ENCODE measurements at regions not wholly inside any gene's neighbourhood (a gene's known extent, or its start where the extent isn't known, plus 50 kb on each side); places are given as distances from the start of the nearest gene placed in this dataset.

- TF ChIP-seq CTCF (IDR thresholded peaks at IDR 0.05) = no peak
- no peak overlapping the region for H3K4me3 ChIP-seq
- ATAC-seq (no peak), DNase-seq (no peak)
- 48 to 95% (median 88%) methylated on average over 1 of the region's 1 CpG for WGBS, 3 donors
- H3K4me1 ChIP-seq = no peaks in the 10 kb centered on the region
- H3K9me3 ChIP-seq = no peaks in the 10 kb centered on the region
- intact Hi-C loops (cut with DNase I) = no loop called here
- no peak overlapping the region for H3K27ac ChIP-seq
- peaks cover 0 to 2% (median 0%) of the 10 kb centered on the region in 3 donors for H3K27me3 ChIP-seq (ENCODE audit: insufficient read depth in 3 of 3, low read length in 2 of 3)
- no peaks in the 10 kb centered on the region for H3K36me3 ChIP-seq (ENCODE audit: insufficient read depth in 1 of 2, low read depth in 1 of 2)
These were observed 140.9 kb upstream of the MOCS1 start for GRCh38 chr6:40075056-40075590.

GRCh38 chr6:40074306-40075055 is 140.2 kb upstream of the MOCS1 start:
- DNase-seq = no peak
- Histone ChIP-seq H3K27ac (no peak overlapping the region), H3K4me1 (no peaks in the 10 kb centered on the region), H3K9me3 (no peaks in the 10 kb centered on the region), H3K4me3 (no peak overlapping the region), H3K36me3 (ENCODE audit: insufficient read depth in 1 of 2, low read depth in 1 of 2) (no peaks in the 10 kb centered on the region), H3K27me3 (ENCODE audit: insufficient read depth in 3 of 3, low read length in 2 of 3) (peaks cover 0 to 2% (median 0%) of the 10 kb centered on the region in 3 donors)
- 78 to 85% (median 80%) methylated on average over 8 of the region's 8 CpGs for WGBS, 3 donors
- ATAC-seq = no peak
- intact Hi-C loops (cut with DNase I) = no loop called here
- no peak for TF ChIP-seq CTCF (IDR thresholded peaks at IDR 0.05)

GRCh38 chr6:40066372-40066771 is 132.1 kb upstream of the MOCS1 start:
- no peak overlapping the region for H3K4me3 ChIP-seq
- ATAC-seq = no peak
- no peaks in the 10 kb centered on the region for H3K36me3 ChIP-seq (ENCODE audit: insufficient read depth in 1 of 2, low read depth in 1 of 2)
- DNase-seq = no peak
- H3K4me1 ChIP-seq = no peaks in the 10 kb centered on the region
- no peaks in the 10 kb centered on the region for H3K9me3 ChIP-seq
- intact Hi-C loops (cut with DNase I) = no loop called here
- TF ChIP-seq CTCF (IDR thresholded peaks at IDR 0.05) = no peak
- H3K27me3 ChIP-seq (ENCODE audit: insufficient read depth in 3 of 3, low read length in 2 of 3) = no peaks in the 10 kb centered on the region
- no peak overlapping the region for H3K27ac ChIP-seq

- no peak overlapping the region for H3K4me3 ChIP-seq
- no peaks in the 10 kb centered on the region for H3K27me3 ChIP-seq (ENCODE audit: insufficient read depth in 3 of 3, low read length in 2 of 3)
- intact Hi-C loops (cut with DNase I) = no loop called here
- DNase-seq = no peak
- no peak for TF ChIP-seq CTCF (IDR thresholded peaks at IDR 0.05)
- no peaks in the 10 kb centered on the region for H3K36me3 ChIP-seq (ENCODE audit: insufficient read depth in 1 of 2, low read depth in 1 of 2)
- no peaks in the 10 kb centered on the region for H3K9me3 ChIP-seq
- H3K27ac ChIP-seq = no peak overlapping the region
- ATAC-seq = no peak
- 60 to 100% (median 82%) methylated on average over 1 of the region's 1 CpG for WGBS, 3 donors
- H3K4me1 ChIP-seq = no peaks in the 10 kb centered on the region
These were observed 122.6 kb upstream of the MOCS1 start for GRCh38 chr6:40056865-40057264.

GRCh38 chr6:40054602-40055001 is 120.3 kb upstream of the MOCS1 start:
- ATAC-seq = no peak
- Histone ChIP-seq H3K9me3 (no peaks in the 10 kb centered on the region), H3K4me3 (no peak overlapping the region), H3K4me1 (no peaks in the 10 kb centered on the region), H3K27me3 (ENCODE audit: insufficient read depth in 3 of 3, low read length in 2 of 3) (peaks cover 0 to 5% (median 0%) of the 10 kb centered on the region in 3 donors), H3K27ac (no peak overlapping the region), H3K36me3 (ENCODE audit: insufficient read depth in 1 of 2, low read depth in 1 of 2) (no peaks in the 10 kb centered on the region)
- no peak for DNase-seq
- intact Hi-C loops (cut with DNase I) = no loop called here
- TF ChIP-seq CTCF (IDR thresholded peaks at IDR 0.05) = no peak

All from psoas muscle (tissue), 7 donors.